HEK293 (cell line): ENCODE measurements at regions not wholly inside any gene's neighbourhood (a gene's known extent, or its start where the extent isn't known, plus 50 kb on each side); places are given as distances from the start of the nearest gene placed in this dataset.

ENCODE experiments used
- CTCF ChIA-PET: fragments of 350-600 bp; formaldehyde crosslinking; extraction: SDS; loops from one replicate; lab custom pipeline; 2021; ENCODE audit warnings: antibody characterized with exemption; lab: Yijun Ruan, JAX
- POLR2A ChIA-PET: fragments of 300-600 bp; formaldehyde crosslinking; extraction: SDS; loops from one replicate; lab custom pipeline; 2020; ENCODE audit warnings: antibody characterized with exemption, inconsistent platforms; lab: Yijun Ruan, JAX
- H3K27ac ChIP-seq: fragments of 200-500 bp; sonication (Bioruptor generic); 2 replicates; pipeline ENCODE4 v1.5.1; 2014; ENCODE audit warnings: low read depth, low read length, control low read depth, inconsistent platforms; ENCODE audit errors: extremely low read depth
- H3K36me3 ChIP-seq, 2 experiments: fragments of 200-500 bp in 1 of 2; sonication (Bioruptor generic) in 1 of 2; 1 replicate in 1 of 2; 2 replicates in 1 of 2; pipeline ENCODE4 v1.5.1; 2014 to 2017; ENCODE audit warnings: inconsistent platforms in 2 of 2, low read length in 2 of 2; ENCODE audit not compliant: control insufficient read depth in 2 of 2, insufficient read depth in 1 of 2
- H3K4me1 ChIP-seq: fragments of 200-500 bp; sonication (Bioruptor generic); 2 replicates; pipeline ENCODE4 v1.5.1; 2014; ENCODE audit warnings: mild to moderate bottlenecking, low read length, inconsistent platforms; ENCODE audit not compliant: control insufficient read depth, insufficient read depth
- H3K4me3 ChIP-seq: 2 replicates; pipeline ENCODE4 v1.5.1; 2011; ENCODE audit warnings: low read depth, mild to moderate bottlenecking, control low read depth, low read length, moderate library complexity
- H3K9me3 ChIP-seq: fragments of 200-500 bp; sonication (Bioruptor generic); 2 replicates; pipeline ENCODE4 v1.5.1; 2014; ENCODE audit warnings: low read depth, low read length, inconsistent platforms; ENCODE audit not compliant: control insufficient read depth, insufficient read depth
- HOXC10 ChIP-seq: sonication (generic); formaldehyde crosslinking; IDR thresholded peaks from 2 replicates; pipeline ENCODE4 v1.8.1; 2023; ENCODE audit warnings: mild to moderate bottlenecking, missing genetic modification reagents
- KLF16 ChIP-seq: fragments of 450-650 bp; formaldehyde crosslinking; IDR thresholded peaks from 2 replicates; pipeline ENCODE4 v1.5.1; 2017; ENCODE audit warnings: missing biosample characterization, missing genetic modification characterization
- KLF8 ChIP-seq: fragments of 450-650 bp; formaldehyde crosslinking; IDR thresholded peaks from 2 replicates; pipeline ENCODE4 v1.5.1; 2016; ENCODE audit warnings: missing biosample characterization, missing genetic modification characterization
- SETDB1 ChIP-seq: IDR thresholded peaks from one replicate; pipeline ENCODE4 v1.6.1; 2017; ENCODE audit warnings: mild to moderate bottlenecking, low read length, moderate library complexity, mixed read lengths; ENCODE audit not compliant: insufficient read length
- ZNF19 ChIP-seq: fragments of 450-650 bp; formaldehyde crosslinking; IDR thresholded peaks from 2 replicates; pipeline ENCODE4; 2016; ENCODE audit warnings: missing biosample characterization, missing genetic modification characterization, low read depth
- ZNF248 ChIP-seq: fragments of 450-650 bp; formaldehyde crosslinking; IDR thresholded peaks from 2 replicates; pipeline ENCODE4 v1.5.1; 2017; ENCODE audit warnings: missing biosample characterization, missing genetic modification characterization
- ZNF433 ChIP-seq: fragments of 450-650 bp; formaldehyde crosslinking; IDR thresholded peaks from 2 replicates; pipeline ENCODE4 v1.5.1; 2016; ENCODE audit warnings: missing biosample characterization, missing genetic modification characterization, low read depth
- ZNF521 ChIP-seq: fragments of 450-650 bp; formaldehyde crosslinking; IDR thresholded peaks from 2 replicates; pipeline ENCODE4 v1.5.1; 2017; ENCODE audit warnings: missing biosample characterization, mild to moderate bottlenecking, missing genetic modification characterization
- ZNF624 ChIP-seq: fragments of 450-650 bp; formaldehyde crosslinking; IDR thresholded peaks from 2 replicates; pipeline ENCODE4 v1.5.1; 2017; ENCODE audit warnings: missing biosample characterization, missing genetic modification characterization
- ZNF677 ChIP-seq: fragments of 450-650 bp; IDR thresholded peaks from 2 replicates; pipeline ENCODE4 v1.5.0; 2018; ENCODE audit warnings: missing biosample characterization, mild to moderate bottlenecking, missing genetic modification characterization, moderate library complexity
- ZNF707 ChIP-seq: fragments of 450-650 bp; formaldehyde crosslinking; IDR thresholded peaks from 2 replicates; pipeline ENCODE4 v1.5.1; 2016; ENCODE audit warnings: missing biosample characterization, missing genetic modification characterization
- ZNF791 ChIP-seq: fragments of 450-650 bp; formaldehyde crosslinking; IDR thresholded peaks from 2 replicates; pipeline ENCODE4 v1.5.1; 2016; ENCODE audit warnings: missing biosample characterization, missing genetic modification characterization
- ZNF830 ChIP-seq: fragments of 450-650 bp; IDR thresholded peaks from 2 replicates; pipeline ENCODE4 v1.5.0; 2018; ENCODE audit warnings: missing biosample characterization, missing genetic modification characterization, low read depth, mild to moderate bottlenecking, moderate library complexity
- TF ChIP-seq, protein P1 (sequence below): fragments of 450-650 bp; formaldehyde crosslinking; IDR thresholded peaks from 2 replicates; pipeline ENCODE4 v1.5.1; 2016; ENCODE audit warnings: missing biosample characterization, missing genetic modification characterization
- TF ChIP-seq, protein P2 (sequence below): fragments of 450-650 bp; formaldehyde crosslinking; IDR thresholded peaks from 2 replicates; pipeline ENCODE4 v1.5.1; 2016; ENCODE audit warnings: missing biosample characterization, missing genetic modification characterization

DNA sequence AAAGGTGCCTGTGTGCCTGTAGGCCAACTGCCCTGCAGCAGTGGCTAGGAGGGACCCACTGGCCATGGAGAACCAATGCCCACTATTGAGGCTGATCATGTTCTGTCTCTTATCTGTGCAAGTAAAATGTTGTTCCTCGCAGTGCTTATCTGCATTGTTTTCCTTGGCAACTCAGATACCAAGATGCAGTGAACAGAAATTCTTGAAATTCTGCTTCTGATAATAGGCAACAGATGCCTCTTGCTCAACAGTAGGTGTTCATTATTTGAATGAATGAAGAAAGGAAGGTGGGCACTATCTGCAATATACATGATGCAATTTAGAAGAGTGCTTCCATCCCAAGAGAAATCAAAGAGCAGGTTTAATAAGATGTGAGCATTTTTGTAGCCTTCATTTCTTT, 232.2 kb downstream of the NUAK1 start:
- ChIA-PET POLR2A (no interaction called here), CTCF (no interaction called here)
- no peaks in the 10 kb centered on the region for H3K4me1 ChIP-seq
- no peaks in the 10 kb centered on the region for H3K9me3 ChIP-seq
- TF ChIP-seq ZNF707 (tag by site-specific recombination) = no peak
- TF ChIP-seq, all 188 proteins: peak for 0
- Histone ChIP-seq H3K4me3 (no peak overlapping the region), H3K27ac (no peak overlapping the region), H3K36me3 (no peaks in the 10 kb centered on the region)

DNA sequence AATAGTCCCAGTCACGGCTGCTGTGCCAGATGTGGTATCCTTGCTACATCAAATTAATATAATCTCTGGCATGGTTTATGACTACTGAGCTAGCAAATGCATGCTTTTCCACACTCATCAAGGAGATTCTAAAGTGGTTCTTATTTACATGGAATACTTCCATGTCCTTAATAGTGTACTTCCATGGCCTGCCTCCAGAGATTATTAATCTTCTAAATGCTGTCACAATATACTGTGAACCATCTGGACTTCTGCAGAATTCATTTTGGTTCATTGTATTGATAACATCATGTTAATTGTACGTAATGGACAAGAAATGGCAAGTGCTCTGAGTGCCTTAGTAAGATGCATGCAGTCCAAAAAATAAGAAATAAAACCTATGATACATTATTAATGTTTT, 230.8 kb downstream of the NUAK1 start:
- no peak overlapping the region for H3K27ac ChIP-seq
- ChIA-PET CTCF (interaction anchor here (1.0 kb wide), 1 partner anchor 25 kb away, joined by 4 read pairs; no protein-coding TSS in a partner anchor), POLR2A (no interaction called here)
- H3K4me1 ChIP-seq = no peaks in the 10 kb centered on the region
- no peaks in the 10 kb centered on the region for H3K9me3 ChIP-seq
- TF ChIP-seq ZNF677 (tag by site-specific recombination) (no peak), ZNF248 (no peak), ZNF791 (tag by site-specific recombination) (no peak), SETDB1 (no peak), KLF8 (tag by site-specific recombination) (no peak), ZNF521 (tag by site-specific recombination) (no peak), HOXC10 (CRISPR knock-in tag) (no peak), ZNF624 (no peak)
- TF ChIP-seq, protein P1, sequence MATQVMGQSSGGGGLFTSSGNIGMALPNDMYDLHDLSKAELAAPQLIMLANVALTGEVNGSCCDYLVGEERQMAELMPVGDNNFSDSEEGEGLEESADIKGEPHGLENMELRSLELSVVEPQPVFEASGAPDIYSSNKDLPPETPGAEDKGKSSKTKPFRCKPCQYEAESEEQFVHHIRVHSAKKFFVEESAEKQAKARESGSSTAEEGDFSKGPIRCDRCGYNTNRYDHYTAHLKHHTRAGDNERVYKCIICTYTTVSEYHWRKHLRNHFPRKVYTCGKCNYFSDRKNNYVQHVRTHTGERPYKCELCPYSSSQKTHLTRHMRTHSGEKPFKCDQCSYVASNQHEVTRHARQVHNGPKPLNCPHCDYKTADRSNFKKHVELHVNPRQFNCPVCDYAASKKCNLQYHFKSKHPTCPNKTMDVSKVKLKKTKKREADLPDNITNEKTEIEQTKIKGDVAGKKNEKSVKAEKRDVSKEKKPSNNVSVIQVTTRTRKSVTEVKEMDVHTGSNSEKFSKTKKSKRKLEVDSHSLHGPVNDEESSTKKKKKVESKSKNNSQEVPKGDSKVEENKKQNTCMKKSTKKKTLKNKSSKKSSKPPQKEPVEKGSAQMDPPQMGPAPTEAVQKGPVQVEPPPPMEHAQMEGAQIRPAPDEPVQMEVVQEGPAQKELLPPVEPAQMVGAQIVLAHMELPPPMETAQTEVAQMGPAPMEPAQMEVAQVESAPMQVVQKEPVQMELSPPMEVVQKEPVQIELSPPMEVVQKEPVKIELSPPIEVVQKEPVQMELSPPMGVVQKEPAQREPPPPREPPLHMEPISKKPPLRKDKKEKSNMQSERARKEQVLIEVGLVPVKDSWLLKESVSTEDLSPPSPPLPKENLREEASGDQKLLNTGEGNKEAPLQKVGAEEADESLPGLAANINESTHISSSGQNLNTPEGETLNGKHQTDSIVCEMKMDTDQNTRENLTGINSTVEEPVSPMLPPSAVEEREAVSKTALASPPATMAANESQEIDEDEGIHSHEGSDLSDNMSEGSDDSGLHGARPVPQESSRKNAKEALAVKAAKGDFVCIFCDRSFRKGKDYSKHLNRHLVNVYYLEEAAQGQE (tag by site-specific recombination) = no peak
- TF ChIP-seq, protein P2, sequence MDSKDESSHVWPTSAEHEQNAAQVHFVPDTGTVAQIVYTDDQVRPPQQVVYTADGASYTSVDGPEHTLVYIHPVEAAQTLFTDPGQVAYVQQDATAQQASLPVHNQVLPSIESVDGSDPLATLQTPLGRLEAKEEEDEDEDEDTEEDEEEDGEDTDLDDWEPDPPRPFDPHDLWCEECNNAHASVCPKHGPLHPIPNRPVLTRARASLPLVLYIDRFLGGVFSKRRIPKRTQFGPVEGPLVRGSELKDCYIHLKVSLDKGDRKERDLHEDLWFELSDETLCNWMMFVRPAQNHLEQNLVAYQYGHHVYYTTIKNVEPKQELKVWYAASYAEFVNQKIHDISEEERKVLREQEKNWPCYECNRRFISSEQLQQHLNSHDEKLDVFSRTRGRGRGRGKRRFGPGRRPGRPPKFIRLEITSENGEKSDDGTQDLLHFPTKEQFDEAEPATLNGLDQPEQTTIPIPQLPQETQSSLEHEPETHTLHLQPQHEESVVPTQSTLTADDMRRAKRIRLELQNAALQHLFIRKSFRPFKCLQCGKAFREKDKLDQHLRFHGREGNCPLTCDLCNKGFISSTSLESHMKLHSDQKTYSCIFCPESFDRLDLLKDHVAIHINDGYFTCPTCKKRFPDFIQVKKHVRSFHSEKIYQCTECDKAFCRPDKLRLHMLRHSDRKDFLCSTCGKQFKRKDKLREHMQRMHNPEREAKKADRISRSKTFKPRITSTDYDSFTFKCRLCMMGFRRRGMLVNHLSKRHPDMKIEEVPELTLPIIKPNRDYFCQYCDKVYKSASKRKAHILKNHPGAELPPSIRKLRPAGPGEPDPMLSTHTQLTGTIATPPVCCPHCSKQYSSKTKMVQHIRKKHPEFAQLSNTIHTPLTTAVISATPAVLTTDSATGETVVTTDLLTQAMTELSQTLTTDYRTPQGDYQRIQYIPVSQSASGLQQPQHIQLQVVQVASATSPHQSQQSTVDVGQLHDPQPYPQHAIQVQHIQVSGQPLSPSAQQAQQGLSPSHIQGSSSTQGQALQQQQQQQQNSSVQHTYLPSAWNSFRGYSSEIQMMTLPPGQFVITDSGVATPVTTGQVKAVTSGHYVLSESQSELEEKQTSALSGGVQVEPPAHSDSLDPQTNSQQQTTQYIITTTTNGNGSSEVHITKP = no peak
- H3K36me3 ChIP-seq = no peaks in the 10 kb centered on the region
- no peak overlapping the region for H3K4me3 ChIP-seq

DNA sequence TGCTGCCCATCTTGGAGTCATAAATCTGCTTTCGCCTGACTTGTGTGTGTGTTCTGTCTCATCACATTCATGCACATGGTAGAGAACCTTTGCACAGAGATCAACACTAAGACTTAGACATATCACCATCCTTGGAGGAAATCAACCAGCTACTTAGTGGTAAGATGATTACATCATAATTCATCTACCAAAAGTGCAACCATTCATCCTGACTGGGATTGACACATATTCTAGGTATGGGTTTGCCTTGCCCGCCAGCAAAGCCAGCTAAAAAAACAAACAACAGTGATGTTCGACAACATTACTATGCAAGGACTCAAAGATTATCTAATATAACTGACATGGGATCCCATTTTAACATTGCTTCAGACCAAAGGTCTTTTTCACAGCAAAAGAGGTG, 228.7 kb downstream of the NUAK1 start:
- Histone ChIP-seq H3K36me3 (no peaks in the 10 kb centered on the region), H3K4me3 (no peak overlapping the region), H3K4me1 (no peaks in the 10 kb centered on the region), H3K9me3 (no peaks in the 10 kb centered on the region), H3K27ac (no peak overlapping the region)
- ChIA-PET CTCF (no interaction called here), POLR2A (interaction anchor here (0.5 kb wide), 1 partner anchor 336 kb away, joined by 7 read pairs; no protein-coding TSS in a partner anchor)
- no peak for TF ChIP-seq ZNF19
- TF ChIP-seq KLF16 (tag by site-specific recombination) = no peak
- TF ChIP-seq ZNF830 = no peak
- TF ChIP-seq ZNF433 (tag by site-specific recombination) = no peak
